SK-N-SH (cell line): ENCODE measurements at regions not wholly inside any gene's neighbourhood (a gene's known extent, or its start where the extent isn't known, plus 50 kb on each side); places are given as distances from the start of the nearest gene placed in this dataset.

Experiments used
- CTCF ChIA-PET: fragments of 300-600, 350-600 bp; formaldehyde crosslinking; extraction: SDS; loops from one replicate; lab custom pipeline; 2021; lab: Yijun Ruan, JAX
- POLR2A ChIA-PET: fragments of 350-600 bp; sonication (Branson Sonifier 250); formaldehyde crosslinking; extraction: SDS; loops from one replicate; lab custom pipeline; 2020; ENCODE audit warnings: antibody characterized with exemption, inconsistent platforms; lab: Yijun Ruan, JAX
- DNase-seq: peaks from one replicate; pipeline ENCODE4 v3.0.0; 2012
- H2AFZ ChIP-seq: fragments of 200-600 bp; sonication (generic); 2 replicates; pipeline ENCODE4 v1.8.1; 2016; ENCODE audit warnings: antibody characterized with exemption, mild to moderate bottlenecking, low read depth
- H3F3A ChIP-seq: fragments of 200-600 bp; sonication (generic); replicated peaks from 2 replicates; pipeline ENCODE3; 2016; ENCODE audit warnings: antibody characterized with exemption, mild to moderate bottlenecking; ENCODE audit not compliant: insufficient read depth
- H3K27ac ChIP-seq, 2 experiments: fragments of 200-500 bp in 1 of 2; fragments of 200-600 bp in 1 of 2; sonication (Bioruptor generic) in 1 of 2; sonication (generic), shearing (Covaris generic) in 1 of 2; 2 replicates each; pipeline versions ENCODE4 v1.5.1 to v1.6.1; 2014 to 2016; ENCODE audit warnings: low read depth in 2 of 2, inconsistent platforms in 1 of 2, low read length in 1 of 2, mild to moderate bottlenecking in 1 of 2, mixed read lengths in 1 of 2
- H3K27me3 ChIP-seq: fragments of 200-600 bp; sonication (generic), shearing (Covaris generic); 2 replicates; pipeline ENCODE4 v1.6.1; 2016; ENCODE audit warnings: mixed run types; ENCODE audit not compliant: insufficient read depth
- H3K36me3 ChIP-seq, 2 experiments: fragments of 200-500 bp in 1 of 2; fragments of 200-600 bp in 1 of 2; sonication (Bioruptor generic) in 1 of 2; sonication (generic) in 1 of 2; replicated peaks in 1 of 2; 2 replicates each; pipeline versions ENCODE3 to v1.5.1; 2014 to 2016; ENCODE audit warnings: low read length in 1 of 2, mild to moderate bottlenecking in 1 of 2; ENCODE audit not compliant: insufficient read depth in 2 of 2, control insufficient read depth in 1 of 2
- H3K4me1 ChIP-seq, 2 experiments: fragments of 200-500 bp in 1 of 2; fragments of 200-600 bp in 1 of 2; sonication (Bioruptor generic) in 1 of 2; sonication (generic), shearing (Covaris generic) in 1 of 2; 2 replicates each; pipeline versions ENCODE4 v1.5.1 to v1.6.1; 2014 to 2016; ENCODE audit warnings: low read depth in 1 of 2, low read length in 1 of 2, mixed run types in 1 of 2; ENCODE audit not compliant: insufficient read depth in 2 of 2, control insufficient read depth in 1 of 2
- H3K4me2 ChIP-seq: fragments of 200-600 bp; sonication (generic), shearing (Covaris generic); 2 replicates; pipeline ENCODE4 v1.6.1; 2017; ENCODE audit warnings: mixed run types
- H3K4me3 ChIP-seq, 2 experiments: fragments of 200-500 bp in 1 of 2; fragments of 200-600 bp in 1 of 2; sonication (Bioruptor generic) in 1 of 2; sonication (generic), shearing (Covaris generic) in 1 of 2; 2 replicates each; pipeline versions ENCODE4 v1.5.1 to v1.8.1; 2014 to 2016; ENCODE audit warnings: low read depth in 2 of 2, inconsistent platforms in 1 of 2, low read length in 1 of 2, mild to moderate bottlenecking in 1 of 2, mixed read lengths in 1 of 2, moderate library complexity in 1 of 2
- H3K79me2 ChIP-seq: fragments of 200-600 bp; sonication (generic); 2 replicates; pipeline ENCODE4 v1.8.1; 2017; ENCODE audit warnings: mild to moderate bottlenecking; ENCODE audit not compliant: insufficient read depth
- H3K9ac ChIP-seq: fragments of 200-600 bp; sonication (generic); 2 replicates; pipeline ENCODE4 v1.6.1; 2017; ENCODE audit warnings: mixed run types
- H3K9me2 ChIP-seq: fragments of 200-600 bp; sonication (generic); 2 replicates; pipeline ENCODE4 v1.6.1; 2017; ENCODE audit warnings: mixed run types
- H3K9me3 ChIP-seq: fragments of 200-600 bp; sonication (generic); 2 replicates; pipeline ENCODE4 v1.6.1; 2017; ENCODE audit warnings: mixed run types, mild to moderate bottlenecking, moderate library complexity
- H4K20me1 ChIP-seq: fragments of 200-600 bp; sonication (generic); 2 replicates; pipeline ENCODE4 v1.6.1; 2017; ENCODE audit warnings: mild to moderate bottlenecking, mixed run types; ENCODE audit not compliant: insufficient read depth
- CTCF ChIP-seq: fragments of 200-600 bp; sonication (generic); IDR thresholded peaks from 2 replicates; pipeline ENCODE4 v1.6.1; 2017; ENCODE audit warnings: antibody characterized with exemption, mild to moderate bottlenecking, moderate library complexity
- ELF1 ChIP-seq: IDR thresholded peaks from 2 replicates; pipeline ENCODE4 v1.4.0; 2012
- EZH2phosphoT487 ChIP-seq: fragments of 200-600 bp; sonication (generic); IDR thresholded peaks from 2 replicates; pipeline ENCODE4 v1.6.1; 2017; ENCODE audit warnings: low read depth, mixed run types, mild to moderate bottlenecking, antibody characterized with exemption, moderate library complexity, borderline replicate concordance
- FOSL2 ChIP-seq: IDR thresholded peaks from 2 replicates; pipeline ENCODE4 v1.4.0; 2012; ENCODE audit warnings: low read depth, mild to moderate bottlenecking, moderate library complexity, borderline replicate concordance
- FOXJ3 ChIP-seq: sonication (generic); formaldehyde crosslinking; IDR thresholded peaks from 2 replicates; pipeline ENCODE4 v1.5.1; 2020; ENCODE audit warnings: mild to moderate bottlenecking, missing genetic modification reagents
- GABPA ChIP-seq: IDR thresholded peaks from 2 replicates; pipeline ENCODE4 v1.4.0; 2012; ENCODE audit warnings: low read depth, mild to moderate bottlenecking
- GATA2 ChIP-seq: sonication (generic); formaldehyde crosslinking; IDR thresholded peaks from 2 replicates; pipeline ENCODE4 v1.5.0; 2020; ENCODE audit warnings: mild to moderate bottlenecking, missing genetic modification reagents
- JUND ChIP-seq: IDR thresholded peaks from 2 replicates; pipeline ENCODE4 v1.4.0; 2012
- MEF2A ChIP-seq: IDR thresholded peaks from 2 replicates; pipeline ENCODE4 v1.4.0; 2012; ENCODE audit warnings: low read depth, borderline replicate concordance
- MXI1 ChIP-seq: IDR thresholded peaks from 2 replicates; pipeline ENCODE4 v1.6.1; 2012; ENCODE audit warnings: mild to moderate bottlenecking, low read depth, low read length, improper control_type of control experiment
- NFIC ChIP-seq: IDR thresholded peaks from 2 replicates; pipeline ENCODE4 v1.4.0; 2012; ENCODE audit warnings: borderline replicate concordance
- POLR2AphosphoS5 ChIP-seq: IDR thresholded peaks from 2 replicates; pipeline ENCODE4 v1.6.1; 2012; ENCODE audit warnings: low read depth, low read length
- RCOR1 ChIP-seq: fragments of 150-350 bp; IDR thresholded peaks from 2 replicates; pipeline ENCODE4 v1.6.1; 2017; ENCODE audit warnings: antibody characterized with exemption, low read length
- RFX5 ChIP-seq: IDR thresholded peaks from 2 replicates; pipeline ENCODE4 v1.6.1; 2012; ENCODE audit warnings: mild to moderate bottlenecking, improper control_type of control experiment, low read length
- SIN3A ChIP-seq: IDR thresholded peaks from 2 replicates; pipeline ENCODE4 v1.6.1; 2012; ENCODE audit warnings: low read depth, mild to moderate bottlenecking, low read length, moderate library complexity, borderline replicate concordance
- SMC3 ChIP-seq: IDR thresholded peaks from 2 replicates; pipeline ENCODE4 v1.6.1; 2012; ENCODE audit warnings: low read depth, low read length, improper control_type of control experiment
- ZBTB33 ChIP-seq: IDR thresholded peaks from 2 replicates; pipeline ENCODE4 v1.4.0; 2012; ENCODE audit warnings: low read depth, borderline replicate concordance
- WGBS: methylation state at CpG from one replicate; pipeline ENCODE4 v1.1.6; 2017; ENCODE audit warnings: low lambda C conversion rate; 5-methylcytosine and 5-hydroxymethylcytosine counted together
- TF ChIP-seq, protein P1 (sequence below): fragments of 150-350 bp; IDR thresholded peaks from 2 replicates; pipeline ENCODE4 v1.6.1; 2017; ENCODE audit warnings: antibody characterized with exemption, low read length, low read depth, borderline replicate concordance
- TF ChIP-seq, protein P2 (sequence below): IDR thresholded peaks from 2 replicates; pipeline ENCODE4 v1.4.0; 2012; ENCODE audit warnings: low read depth

- no peak for TF ChIP-seq CTCF
Measured at GRCh38 chr12:59193476-59194050, 273.3 kb upstream of the LRIG3 start (continued).

GRCh38 chr12:59191372-59191771, 271.1 kb upstream of the LRIG3 start:
- no peaks in the 10 kb centered on the region for H3K9me2 ChIP-seq
- 17% methylated on average over 1 of the region's 1 CpG for WGBS
- CTCF ChIA-PET = interaction anchor here (0.7 to 1.6 kb wide), 3 partner anchors 27 to 655 kb away, joined by 3 read pairs; no protein-coding TSS in a partner anchor
- no peak overlapping the region for H3K4me2 ChIP-seq
- H3K9me3 ChIP-seq = no peaks in the 10 kb centered on the region
- no peaks in the 10 kb centered on the region for H4K20me1 ChIP-seq
- H3K27ac ChIP-seq = no peak overlapping the region
- H3K9ac ChIP-seq = no peak overlapping the region
- H3K27me3 ChIP-seq = peaks cover 5% of the 10 kb centered on the region; the same call in 1 of the 2 replicates
- no peaks in the 10 kb centered on the region for H3F3A ChIP-seq
- no peak overlapping the region for H3K4me3 ChIP-seq
- H3K36me3 ChIP-seq = no peaks in the 10 kb centered on the region
- no peak overlapping the region for H2AFZ ChIP-seq
- POLR2A ChIA-PET = no interaction called here
- H3K79me2 ChIP-seq = no peaks in the 10 kb centered on the region
- no peak for DNase-seq
- no peak for TF ChIP-seq RFX5
- TF ChIP-seq NFIC = no peak
- TF ChIP-seq GATA2 (CRISPR knock-in tag) = no peak
- TF ChIP-seq EZH2phosphoT487 = no peak
- no peak for TF ChIP-seq ZBTB33
- TF ChIP-seq SIN3A = no peak
- TF ChIP-seq MXI1 = no peak
- TF ChIP-seq POLR2AphosphoS5 = no peak
- TF ChIP-seq, protein P1, sequence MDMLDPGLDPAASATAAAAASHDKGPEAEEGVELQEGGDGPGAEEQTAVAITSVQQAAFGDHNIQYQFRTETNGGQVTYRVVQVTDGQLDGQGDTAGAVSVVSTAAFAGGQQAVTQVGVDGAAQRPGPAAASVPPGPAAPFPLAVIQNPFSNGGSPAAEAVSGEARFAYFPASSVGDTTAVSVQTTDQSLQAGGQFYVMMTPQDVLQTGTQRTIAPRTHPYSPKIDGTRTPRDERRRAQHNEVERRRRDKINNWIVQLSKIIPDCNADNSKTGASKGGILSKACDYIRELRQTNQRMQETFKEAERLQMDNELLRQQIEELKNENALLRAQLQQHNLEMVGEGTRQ = no peak
- TF ChIP-seq JUND = no peak
- no peak for TF ChIP-seq GABPA
- TF ChIP-seq SMC3 = no peak
- TF ChIP-seq FOSL2 = no peak
- TF ChIP-seq MEF2A = no peak
- TF ChIP-seq FOXJ3 (CRISPR knock-in tag) = no peak
- no peak for TF ChIP-seq RCOR1
- no peak for TF ChIP-seq ELF1
- TF ChIP-seq, protein P2, sequence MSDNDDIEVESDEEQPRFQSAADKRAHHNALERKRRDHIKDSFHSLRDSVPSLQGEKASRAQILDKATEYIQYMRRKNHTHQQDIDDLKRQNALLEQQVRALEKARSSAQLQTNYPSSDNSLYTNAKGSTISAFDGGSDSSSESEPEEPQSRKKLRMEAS = no peak
- H3K4me1 ChIP-seq = no peaks in the 10 kb centered on the region
